SK-N-SH (cell line): ENCODE measurements at regions not wholly inside any gene's neighbourhood (a gene's known extent, or its start where the extent isn't known, plus 50 kb on each side); places are given as distances from the start of the nearest gene placed in this dataset.

Experiments used
- CTCF ChIA-PET: fragments of 300-600, 350-600 bp; formaldehyde crosslinking; extraction: SDS; loops from one replicate; lab custom pipeline; 2021; lab: Yijun Ruan, JAX
- POLR2A ChIA-PET: fragments of 350-600 bp; sonication (Branson Sonifier 250); formaldehyde crosslinking; extraction: SDS; loops from one replicate; lab custom pipeline; 2020; ENCODE audit warnings: antibody characterized with exemption, inconsistent platforms; lab: Yijun Ruan, JAX
- DNase-seq: peaks from one replicate; pipeline ENCODE4 v3.0.0; 2012
- H2AFZ ChIP-seq: fragments of 200-600 bp; sonication (generic); 2 replicates; pipeline ENCODE4 v1.8.1; 2016; ENCODE audit warnings: antibody characterized with exemption, mild to moderate bottlenecking, low read depth
- H3F3A ChIP-seq: fragments of 200-600 bp; sonication (generic); replicated peaks from 2 replicates; pipeline ENCODE3; 2016; ENCODE audit warnings: antibody characterized with exemption, mild to moderate bottlenecking; ENCODE audit not compliant: insufficient read depth
- H3K27ac ChIP-seq, 2 experiments: fragments of 200-500 bp in 1 of 2; fragments of 200-600 bp in 1 of 2; sonication (Bioruptor generic) in 1 of 2; sonication (generic), shearing (Covaris generic) in 1 of 2; 2 replicates each; pipeline versions ENCODE4 v1.5.1 to v1.6.1; 2014 to 2016; ENCODE audit warnings: low read depth in 2 of 2, inconsistent platforms in 1 of 2, low read length in 1 of 2, mild to moderate bottlenecking in 1 of 2, mixed read lengths in 1 of 2
- H3K27me3 ChIP-seq: fragments of 200-600 bp; sonication (generic), shearing (Covaris generic); 2 replicates; pipeline ENCODE4 v1.6.1; 2016; ENCODE audit warnings: mixed run types; ENCODE audit not compliant: insufficient read depth
- H3K36me3 ChIP-seq, 2 experiments: fragments of 200-500 bp in 1 of 2; fragments of 200-600 bp in 1 of 2; sonication (Bioruptor generic) in 1 of 2; sonication (generic) in 1 of 2; replicated peaks in 1 of 2; 2 replicates each; pipeline versions ENCODE3 to v1.5.1; 2014 to 2016; ENCODE audit warnings: low read length in 1 of 2, mild to moderate bottlenecking in 1 of 2; ENCODE audit not compliant: insufficient read depth in 2 of 2, control insufficient read depth in 1 of 2
- H3K4me1 ChIP-seq, 2 experiments: fragments of 200-500 bp in 1 of 2; fragments of 200-600 bp in 1 of 2; sonication (Bioruptor generic) in 1 of 2; sonication (generic), shearing (Covaris generic) in 1 of 2; 2 replicates each; pipeline versions ENCODE4 v1.5.1 to v1.6.1; 2014 to 2016; ENCODE audit warnings: low read depth in 1 of 2, low read length in 1 of 2, mixed run types in 1 of 2; ENCODE audit not compliant: insufficient read depth in 2 of 2, control insufficient read depth in 1 of 2
- H3K4me2 ChIP-seq: fragments of 200-600 bp; sonication (generic), shearing (Covaris generic); 2 replicates; pipeline ENCODE4 v1.6.1; 2017; ENCODE audit warnings: mixed run types
- H3K4me3 ChIP-seq, 2 experiments: fragments of 200-500 bp in 1 of 2; fragments of 200-600 bp in 1 of 2; sonication (Bioruptor generic) in 1 of 2; sonication (generic), shearing (Covaris generic) in 1 of 2; 2 replicates each; pipeline versions ENCODE4 v1.5.1 to v1.8.1; 2014 to 2016; ENCODE audit warnings: low read depth in 2 of 2, inconsistent platforms in 1 of 2, low read length in 1 of 2, mild to moderate bottlenecking in 1 of 2, mixed read lengths in 1 of 2, moderate library complexity in 1 of 2
- H3K79me2 ChIP-seq: fragments of 200-600 bp; sonication (generic); 2 replicates; pipeline ENCODE4 v1.8.1; 2017; ENCODE audit warnings: mild to moderate bottlenecking; ENCODE audit not compliant: insufficient read depth
- H3K9ac ChIP-seq: fragments of 200-600 bp; sonication (generic); 2 replicates; pipeline ENCODE4 v1.6.1; 2017; ENCODE audit warnings: mixed run types
- H3K9me2 ChIP-seq: fragments of 200-600 bp; sonication (generic); 2 replicates; pipeline ENCODE4 v1.6.1; 2017; ENCODE audit warnings: mixed run types
- H3K9me3 ChIP-seq: fragments of 200-600 bp; sonication (generic); 2 replicates; pipeline ENCODE4 v1.6.1; 2017; ENCODE audit warnings: mixed run types, mild to moderate bottlenecking, moderate library complexity
- H4K20me1 ChIP-seq: fragments of 200-600 bp; sonication (generic); 2 replicates; pipeline ENCODE4 v1.6.1; 2017; ENCODE audit warnings: mild to moderate bottlenecking, mixed run types; ENCODE audit not compliant: insufficient read depth
- CHD2 ChIP-seq: fragments of 150-350 bp; IDR thresholded peaks from 2 replicates; pipeline ENCODE4 v1.6.1; 2018; ENCODE audit warnings: low read length; ENCODE audit not compliant: partially characterized antibody
- GABPA ChIP-seq: IDR thresholded peaks from 2 replicates; pipeline ENCODE4 v1.4.0; 2012; ENCODE audit warnings: low read depth, mild to moderate bottlenecking
- GATA2 ChIP-seq: sonication (generic); formaldehyde crosslinking; IDR thresholded peaks from 2 replicates; pipeline ENCODE4 v1.5.0; 2020; ENCODE audit warnings: mild to moderate bottlenecking, missing genetic modification reagents
- MEF2A ChIP-seq: IDR thresholded peaks from 2 replicates; pipeline ENCODE4 v1.4.0; 2012; ENCODE audit warnings: low read depth, borderline replicate concordance
- RXRA ChIP-seq: IDR thresholded peaks from 2 replicates; pipeline ENCODE4 v1.4.0; 2012; ENCODE audit warnings: low read depth, mild to moderate bottlenecking, borderline replicate concordance
- SMC3 ChIP-seq: IDR thresholded peaks from 2 replicates; pipeline ENCODE4 v1.6.1; 2012; ENCODE audit warnings: low read depth, low read length, improper control_type of control experiment
- TEAD4 ChIP-seq: IDR thresholded peaks from 2 replicates; pipeline ENCODE4 v1.4.0; 2012; ENCODE audit warnings: mild to moderate bottlenecking, borderline replicate concordance; ENCODE audit not compliant: insufficient read depth
- YY1 ChIP-seq: IDR thresholded peaks from 2 replicates; pipeline ENCODE4 v1.4.0; 2012; ENCODE audit warnings: low read depth, mild to moderate bottlenecking
- WGBS: methylation state at CpG from one replicate; pipeline ENCODE4 v1.1.6; 2017; ENCODE audit warnings: low lambda C conversion rate; 5-methylcytosine and 5-hydroxymethylcytosine counted together
- TF ChIP-seq, protein P1 (sequence below): IDR thresholded peaks from 2 replicates; pipeline ENCODE4 v1.6.1; 2012; ENCODE audit warnings: mild to moderate bottlenecking, low read depth, low read length, moderate library complexity
- TF ChIP-seq, protein P2 (sequence below): fragments of 150-350 bp; IDR thresholded peaks from 2 replicates; pipeline ENCODE4 v1.6.1; 2017; ENCODE audit warnings: antibody characterized with exemption, low read length, low read depth, borderline replicate concordance
- TF ChIP-seq, protein P3 (sequence below): IDR thresholded peaks from 2 replicates; pipeline ENCODE4; 2012

DNA sequence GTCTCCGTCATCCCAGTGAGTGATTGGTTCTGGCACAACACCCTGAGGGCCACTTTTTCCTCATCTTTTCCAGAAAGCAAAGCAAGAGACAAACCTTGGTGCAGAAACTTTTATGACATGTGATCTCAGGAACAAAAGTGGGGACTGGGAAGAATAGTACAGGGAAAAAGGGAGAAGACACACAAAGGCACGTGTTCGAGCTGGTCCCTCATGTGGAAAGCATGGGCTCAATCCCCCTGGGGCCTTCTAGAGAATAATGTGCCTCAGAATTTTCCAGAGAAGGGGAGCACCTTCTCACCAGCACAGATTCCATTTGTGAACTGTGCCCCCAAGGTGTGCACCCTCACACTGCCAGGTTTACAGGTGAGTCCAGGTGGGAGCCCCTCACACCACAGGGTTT, 312.6 kb downstream of the FBXO15 start (continued):
- TF ChIP-seq, protein P1, sequence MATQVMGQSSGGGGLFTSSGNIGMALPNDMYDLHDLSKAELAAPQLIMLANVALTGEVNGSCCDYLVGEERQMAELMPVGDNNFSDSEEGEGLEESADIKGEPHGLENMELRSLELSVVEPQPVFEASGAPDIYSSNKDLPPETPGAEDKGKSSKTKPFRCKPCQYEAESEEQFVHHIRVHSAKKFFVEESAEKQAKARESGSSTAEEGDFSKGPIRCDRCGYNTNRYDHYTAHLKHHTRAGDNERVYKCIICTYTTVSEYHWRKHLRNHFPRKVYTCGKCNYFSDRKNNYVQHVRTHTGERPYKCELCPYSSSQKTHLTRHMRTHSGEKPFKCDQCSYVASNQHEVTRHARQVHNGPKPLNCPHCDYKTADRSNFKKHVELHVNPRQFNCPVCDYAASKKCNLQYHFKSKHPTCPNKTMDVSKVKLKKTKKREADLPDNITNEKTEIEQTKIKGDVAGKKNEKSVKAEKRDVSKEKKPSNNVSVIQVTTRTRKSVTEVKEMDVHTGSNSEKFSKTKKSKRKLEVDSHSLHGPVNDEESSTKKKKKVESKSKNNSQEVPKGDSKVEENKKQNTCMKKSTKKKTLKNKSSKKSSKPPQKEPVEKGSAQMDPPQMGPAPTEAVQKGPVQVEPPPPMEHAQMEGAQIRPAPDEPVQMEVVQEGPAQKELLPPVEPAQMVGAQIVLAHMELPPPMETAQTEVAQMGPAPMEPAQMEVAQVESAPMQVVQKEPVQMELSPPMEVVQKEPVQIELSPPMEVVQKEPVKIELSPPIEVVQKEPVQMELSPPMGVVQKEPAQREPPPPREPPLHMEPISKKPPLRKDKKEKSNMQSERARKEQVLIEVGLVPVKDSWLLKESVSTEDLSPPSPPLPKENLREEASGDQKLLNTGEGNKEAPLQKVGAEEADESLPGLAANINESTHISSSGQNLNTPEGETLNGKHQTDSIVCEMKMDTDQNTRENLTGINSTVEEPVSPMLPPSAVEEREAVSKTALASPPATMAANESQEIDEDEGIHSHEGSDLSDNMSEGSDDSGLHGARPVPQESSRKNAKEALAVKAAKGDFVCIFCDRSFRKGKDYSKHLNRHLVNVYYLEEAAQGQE: no peak
- TF ChIP-seq TEAD4: no peak

DNA sequence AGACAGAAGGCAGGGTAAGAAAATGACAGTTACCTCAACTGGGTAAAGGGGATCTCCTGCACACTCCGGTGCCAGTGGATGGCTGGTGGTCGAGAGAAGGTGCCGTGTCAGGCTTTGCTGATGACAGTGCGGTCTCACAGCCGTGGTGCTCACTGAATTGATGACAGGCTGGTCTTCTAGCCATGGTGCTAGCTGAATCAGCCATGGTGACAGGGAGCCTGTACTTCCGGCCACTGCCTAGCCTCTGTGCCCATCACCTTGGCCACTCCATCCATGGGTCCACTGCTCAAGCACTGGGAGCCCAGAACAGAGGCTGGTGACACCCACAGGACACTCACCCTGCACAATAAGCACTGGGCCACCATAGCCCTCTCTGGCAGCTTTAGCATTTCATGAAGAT, 315.9 kb downstream of the FBXO15 start:
- no peaks in the 10 kb centered on the region for H3K79me2 ChIP-seq
- H3K36me3 ChIP-seq: no peaks in the 10 kb centered on the region

More for the DNA sequence above, 315.9 kb downstream of the FBXO15 start:
- DNase-seq: no peak
- CTCF ChIA-PET: interaction anchor here (1.0 kb wide), 1 partner anchor 511 kb away, joined by 3 read pairs; no protein-coding TSS in a partner anchor
- Histone ChIP-seq H3K27me3 (peaks cover 8% of the 10 kb centered on the region), H2AFZ (no peak overlapping the region), H3K9me2 (no peaks in the 10 kb centered on the region), H3K9me3 (no peaks in the 10 kb centered on the region), H3F3A (no peaks in the 10 kb centered on the region), H3K4me2 (no peak overlapping the region), H3K9ac (no peak overlapping the region), H3K27ac (no peak overlapping the region), H3K4me3 (no peak overlapping the region), H4K20me1 (no peaks in the 10 kb centered on the region)
- POLR2A ChIA-PET: no interaction called here
- 0% methylated on average over 2 of the region's 6 CpGs for WGBS
- TF ChIP-seq RXRA (no peak), GABPA (no peak), GATA2 (CRISPR knock-in tag) (no peak), YY1 (no peak), CHD2 (no peak), SMC3 (no peak), MEF2A (no peak)
- TF ChIP-seq, protein P1: no peak
- TF ChIP-seq, protein P2, sequence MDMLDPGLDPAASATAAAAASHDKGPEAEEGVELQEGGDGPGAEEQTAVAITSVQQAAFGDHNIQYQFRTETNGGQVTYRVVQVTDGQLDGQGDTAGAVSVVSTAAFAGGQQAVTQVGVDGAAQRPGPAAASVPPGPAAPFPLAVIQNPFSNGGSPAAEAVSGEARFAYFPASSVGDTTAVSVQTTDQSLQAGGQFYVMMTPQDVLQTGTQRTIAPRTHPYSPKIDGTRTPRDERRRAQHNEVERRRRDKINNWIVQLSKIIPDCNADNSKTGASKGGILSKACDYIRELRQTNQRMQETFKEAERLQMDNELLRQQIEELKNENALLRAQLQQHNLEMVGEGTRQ: no peak
- TF ChIP-seq, protein P3, sequence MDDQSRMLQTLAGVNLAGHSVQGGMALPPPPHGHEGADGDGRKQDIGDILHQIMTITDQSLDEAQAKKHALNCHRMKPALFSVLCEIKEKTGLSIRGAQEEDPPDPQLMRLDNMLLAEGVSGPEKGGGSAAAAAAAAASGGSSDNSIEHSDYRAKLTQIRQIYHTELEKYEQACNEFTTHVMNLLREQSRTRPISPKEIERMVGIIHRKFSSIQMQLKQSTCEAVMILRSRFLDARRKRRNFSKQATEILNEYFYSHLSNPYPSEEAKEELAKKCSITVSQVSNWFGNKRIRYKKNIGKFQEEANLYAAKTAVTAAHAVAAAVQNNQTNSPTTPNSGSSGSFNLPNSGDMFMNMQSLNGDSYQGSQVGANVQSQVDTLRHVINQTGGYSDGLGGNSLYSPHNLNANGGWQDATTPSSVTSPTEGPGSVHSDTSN: no peak
- TF ChIP-seq, all 33 proteins: peak for 0
- no peaks in the 10 kb centered on the region for H3K4me1 ChIP-seq
